Testis (tissue), 2 donors: ENCODE measurements at regions not wholly inside any gene's neighbourhood (a gene's known extent, or its start where the extent isn't known, plus 50 kb on each side); places are given as distances from the start of the nearest gene placed in this dataset.

Source experiments
- CTCF ChIP-seq, 3 experiments: fragments of 450-650 bp in 2 of 3; fragments of 200-600 bp in 1 of 3; sonication (generic) in 1 of 3; IDR thresholded peaks; one replicate each; pipeline ENCODE4 v1.5.1; 2016 to 2019; ENCODE audit warnings: antibody characterized with exemption in 3 of 3, mild to moderate bottlenecking in 2 of 3, moderate library complexity in 1 of 3
- POLR2A ChIP-seq: fragments of 450-650 bp; IDR thresholded peaks from one replicate; pipeline ENCODE4 v1.6.1; 2017; ENCODE audit warnings: antibody characterized with exemption, mild to moderate bottlenecking, moderate library complexity

GRCh38 chr4:189185810-189186432 lies 754.8 kb upstream of the FRG1 start:
- TF ChIP-seq CTCF (IDR thresholded peaks at IDR 0.05) (no peak), POLR2A (no peak)
